K562 (cell line): ENCODE measurements at regions not wholly inside any gene's neighbourhood (a gene's known extent, or its start where the extent isn't known, plus 50 kb on each side); places are given as distances from the start of the nearest gene placed in this dataset.

Source experiments
- ATAC-seq: fragments of 200-7000 bp; cut with Tn5 transposase; 3 replicates; pipeline ENCODE4 v1.9.1; 2020; ENCODE audit warnings: moderate library complexity
- BruUV-seq: library from RNA; stranded (reverse); fragments of 400-500 nt; replicated peaks from 2 replicates; lab custom pipeline; 2021; lab: Mats Ljungman, UMichigan
- CTCF ChIA-PET: fragments of 300-600 bp; formaldehyde crosslinking; extraction: SDS; loops from one replicate; lab custom pipeline; 2021; ENCODE audit warnings: low intra/inter-chr PET ratio; lab: Yijun Ruan, JAX
- POLR2A ChIA-PET: fragments of 300-600, 350-650 bp; sonication (Branson Sonifier 250); formaldehyde crosslinking; extraction: SDS; loops from one replicate; lab custom pipeline; 2021; ENCODE audit warnings: antibody characterized with exemption, inconsistent platforms; lab: Yijun Ruan, JAX
- DNase-seq, 4 experiments: peaks; one replicate each; pipeline versions ENCODE4 v3.0.0 to v3.0.0-alpha.2; 2011 to 2018; ENCODE audit warnings: low spot score in 3 of 4, mixed read lengths in 3 of 4; ENCODE audit errors: extremely low read depth in 1 of 4
- FAIRE-seq: peaks from 2 replicates; lab custom pipeline; 2011; peaks lifted over from hg19 to GRCh38; lab: Jason Lieb, UNC
- H2AFZ ChIP-seq: 2 replicates; pipeline ENCODE4 v1.6.0; 2011; ENCODE audit warnings: low read depth, low read length, control low read depth, inconsistent platforms
- H3K27ac ChIP-seq: fragments of 200-600 bp; 3 replicates; pipeline ENCODE4 v1.8.0; 2011; ENCODE audit warnings: low read depth, mild to moderate bottlenecking, control low read depth, inconsistent platforms, low read length, moderate library complexity, mixed read lengths; ENCODE audit errors: extremely low read depth
- H3K27me3 ChIP-seq, 2 experiments: fragments of 300-600 bp in 1 of 2; 2 replicates in 1 of 2; 3 replicates in 1 of 2; pipeline versions ENCODE4 v1.6.0 to v1.8.0; 2011; ENCODE audit warnings: inconsistent platforms in 2 of 2, low read length in 2 of 2, mild to moderate bottlenecking in 1 of 2, mixed read lengths in 1 of 2, moderate library complexity in 1 of 2; ENCODE audit not compliant: control insufficient read depth in 2 of 2, insufficient read depth in 2 of 2
- H3K36me3 ChIP-seq: fragments of 300-600 bp; 3 replicates; pipeline ENCODE4 v1.8.0; 2011; ENCODE audit warnings: mild to moderate bottlenecking, low read length, inconsistent platforms; ENCODE audit not compliant: control insufficient read depth, insufficient read depth
- H3K4me1 ChIP-seq, 2 experiments: fragments of 200-600 bp in 1 of 2; replicated peaks in 1 of 2; 2 replicates in 1 of 2; 3 replicates in 1 of 2; pipeline versions ENCODE4 v1.5.1 to v1.8.0; 2011; ENCODE audit warnings: inconsistent platforms in 2 of 2, low read length in 2 of 2, mild to moderate bottlenecking in 1 of 2, mixed read lengths in 1 of 2, moderate library complexity in 1 of 2; ENCODE audit not compliant: control insufficient read depth in 2 of 2, insufficient read depth in 2 of 2
- H3K4me2 ChIP-seq: 2 replicates; pipeline ENCODE4 v1.6.1; 2011; ENCODE audit warnings: low read length, control low read depth, inconsistent platforms, mixed read lengths; ENCODE audit not compliant: insufficient read depth
- H3K4me3 ChIP-seq: fragments of 200-600 bp; sonication (generic), shearing (Covaris generic); 2 replicates; pipeline ENCODE4 v1.5.1; 2016; ENCODE audit warnings: control low read depth, inconsistent platforms
- H3K79me2 ChIP-seq: fragments of 200-600 bp; 3 replicates; pipeline ENCODE4 v1.8.0; 2011; ENCODE audit warnings: low read length, inconsistent platforms; ENCODE audit not compliant: control insufficient read depth, insufficient read depth
- H3K9ac ChIP-seq, 2 experiments: 2 replicates each; pipeline versions ENCODE4 v1.6.0 to v1.6.1; 2011; ENCODE audit warnings: low read depth in 2 of 2, low read length in 2 of 2, control low read depth in 1 of 2, inconsistent platforms in 1 of 2, mild to moderate bottlenecking in 1 of 2, mixed read lengths in 1 of 2; ENCODE audit not compliant: insufficient read depth in 1 of 2
- H3K9me1 ChIP-seq: one replicate; pipeline ENCODE4 v1.6.0; 2011; ENCODE audit warnings: inconsistent platforms, mild to moderate bottlenecking, low read length, moderate library complexity; ENCODE audit not compliant: control insufficient read depth, insufficient read depth
- H3K9me3 ChIP-seq: replicated peaks from 2 replicates; pipeline ENCODE4 v1.5.1; 2011; ENCODE audit warnings: low read depth, low read length, inconsistent platforms; ENCODE audit not compliant: control insufficient read depth, insufficient read depth
- H4K20me1 ChIP-seq: replicated peaks from 2 replicates; pipeline ENCODE4 v1.6.1; 2011; ENCODE audit warnings: low read length, inconsistent platforms, mixed read lengths; ENCODE audit not compliant: control insufficient read depth, insufficient read depth
- COPS2 ChIP-seq: fragments of 450-650 bp; conservative IDR thresholded peaks from 2 replicates; pipeline ENCODE4 v1.6.1; 2016; ENCODE audit warnings: mild to moderate bottlenecking, moderate library complexity
- GATAD2B ChIP-seq: fragments of 450-650 bp; IDR thresholded peaks from 2 replicates; pipeline ENCODE4 v1.6.1; 2017; ENCODE audit warnings: mild to moderate bottlenecking, borderline replicate concordance
- MECOM ChIP-seq: fragments of 250-450 bp; sonication (Bioruptor Pico); IDR thresholded peaks from 2 replicates; pipeline ENCODE4 v1.8.0; 2022; ENCODE audit warnings: inconsistent platforms
- NFE2 ChIP-seq: IDR thresholded peaks from 2 replicates; pipeline ENCODE4 v1.6.1; 2014; ENCODE audit warnings: antibody characterized with exemption, low read depth
- XRCC4 ChIP-seq: IDR thresholded peaks from one replicate; pipeline ENCODE4 v1.6.1; 2011; ENCODE audit not compliant: insufficient read depth, insufficient read length; ENCODE audit errors: extremely low read depth
- ZC3H4 ChIP-seq: sonication (generic); formaldehyde crosslinking; IDR thresholded peaks from 2 replicates; pipeline ENCODE4 v1.9.0; 2021; ENCODE audit warnings: missing genetic modification reagents, borderline replicate concordance
- ZNF282 ChIP-seq: sonication (generic); formaldehyde crosslinking; IDR thresholded peaks from 2 replicates; pipeline ENCODE4 v1.8.1; 2023; ENCODE audit warnings: missing genetic modification reagents
- WGBS: fragments of 100-300 bp; shearing (Covaris generic); methylation state at CpG from one replicate; pipeline ENCODE4 v1.1.6; 2016; ENCODE audit warnings: low coverage, mixed read lengths; ENCODE audit not compliant: insufficient coverage; ENCODE audit errors: missing lambda C conversion rate; 5-methylcytosine and 5-hydroxymethylcytosine counted together
- in situ Hi-C: fragments of 300-500 bp; cut with MboI; formaldehyde crosslinking; loops from 4 replicates; pipeline ENCODE4 v1.15.0; 2018; ENCODE audit warnings: inconsistent platforms, mixed read lengths
- intact Hi-C: fragments of 100-400 bp; cut with micrococcal nuclease; formaldehyde crosslinking; loops from 2 replicates; pipeline ENCODE4 v1.14.2; 2022
- TF ChIP-seq, protein P1 (sequence below): sonication (generic); formaldehyde crosslinking; IDR thresholded peaks from 2 replicates; pipeline ENCODE4 v1.8.0; 2022; ENCODE audit warnings: mild to moderate bottlenecking, low read depth, missing genetic modification reagents
- TF ChIP-seq, protein P2 (sequence below): sonication (generic); formaldehyde crosslinking; IDR thresholded peaks from 2 replicates; pipeline ENCODE4 v1.5.0; 2020; ENCODE audit warnings: missing genetic modification reagents

DNA sequence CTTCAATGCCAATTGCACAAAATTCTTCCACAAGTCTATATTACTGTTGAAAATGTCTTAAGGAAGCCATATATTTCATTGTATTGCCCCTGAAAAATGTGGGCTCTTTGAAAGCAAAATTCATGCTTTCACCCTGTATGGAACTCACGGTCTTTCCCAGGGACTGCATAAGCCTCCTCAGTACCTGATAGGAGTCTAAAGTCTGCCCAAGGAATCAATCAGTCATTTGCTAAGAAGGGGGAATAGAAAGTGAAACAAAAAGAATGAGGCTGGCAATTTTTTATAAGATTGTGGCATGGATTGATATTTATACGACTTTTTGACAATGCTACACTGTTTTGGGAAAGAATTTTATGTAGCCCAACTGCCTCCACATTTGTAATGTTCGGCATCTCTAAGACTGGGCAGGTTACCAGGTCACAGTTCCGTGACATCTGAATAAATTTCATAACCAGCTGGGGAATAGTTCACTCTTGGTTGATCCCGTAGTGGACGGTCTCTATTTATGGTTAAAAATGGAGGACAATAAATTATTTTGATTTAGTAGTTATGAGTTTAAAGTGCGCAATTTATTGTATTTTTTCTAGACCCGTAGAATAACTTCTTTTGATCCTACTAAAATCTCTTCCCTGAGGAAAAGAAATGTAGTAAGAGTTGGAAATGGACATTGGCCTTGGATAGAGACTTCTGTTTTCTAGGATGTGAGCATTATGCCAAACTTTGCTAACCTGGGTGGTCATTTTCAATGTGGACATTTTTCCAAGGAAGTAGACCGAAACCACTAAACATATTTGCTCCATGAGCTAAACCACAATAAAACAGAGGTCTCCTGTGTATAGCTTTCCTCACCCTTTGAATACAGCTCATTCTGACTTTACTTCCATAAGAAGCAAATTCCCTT, 1585.4 kb downstream of the EFNB2 start:
- no peak for DNase-seq
- Histone ChIP-seq H3K9ac (no peak overlapping the region), H3K79me2 (no peaks in the 10 kb centered on the region), H3K4me3 (no peak overlapping the region), H4K20me1 (no peaks in the 10 kb centered on the region), H3K36me3 (no peaks in the 10 kb centered on the region), H3K4me2 (no peak overlapping the region), H2AFZ (no peak overlapping the region), H3K27me3 (no peaks in the 10 kb centered on the region), H3K9me1 (no peaks in the 10 kb centered on the region), H3K9me3 (no peaks in the 10 kb centered on the region; the same call in 1 of the 2 replicates), H3K27ac (no peak overlapping the region), H3K4me1 (no peaks in the 10 kb centered on the region)
- FAIRE-seq, result no peak
- CTCF ChIA-PET, result no interaction called here
- no peak for ATAC-seq
- TF ChIP-seq ZC3H4 (CRISPR knock-in tag) (no peak), XRCC4 (no peak), ZNF282 (CRISPR knock-in tag) (no peak), COPS2 (no peak), GATAD2B (no peak), MECOM (no peak), NFE2 (no peak)
- TF ChIP-seq, protein P1, sequence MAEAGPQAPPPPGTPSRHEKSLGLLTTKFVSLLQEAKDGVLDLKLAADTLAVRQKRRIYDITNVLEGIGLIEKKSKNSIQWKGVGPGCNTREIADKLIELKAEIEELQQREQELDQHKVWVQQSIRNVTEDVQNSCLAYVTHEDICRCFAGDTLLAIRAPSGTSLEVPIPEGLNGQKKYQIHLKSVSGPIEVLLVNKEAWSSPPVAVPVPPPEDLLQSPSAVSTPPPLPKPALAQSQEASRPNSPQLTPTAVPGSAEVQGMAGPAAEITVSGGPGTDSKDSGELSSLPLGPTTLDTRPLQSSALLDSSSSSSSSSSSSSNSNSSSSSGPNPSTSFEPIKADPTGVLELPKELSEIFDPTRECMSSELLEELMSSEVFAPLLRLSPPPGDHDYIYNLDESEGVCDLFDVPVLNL (CRISPR knock-in tag), result no peak
- TF ChIP-seq, protein P2, sequence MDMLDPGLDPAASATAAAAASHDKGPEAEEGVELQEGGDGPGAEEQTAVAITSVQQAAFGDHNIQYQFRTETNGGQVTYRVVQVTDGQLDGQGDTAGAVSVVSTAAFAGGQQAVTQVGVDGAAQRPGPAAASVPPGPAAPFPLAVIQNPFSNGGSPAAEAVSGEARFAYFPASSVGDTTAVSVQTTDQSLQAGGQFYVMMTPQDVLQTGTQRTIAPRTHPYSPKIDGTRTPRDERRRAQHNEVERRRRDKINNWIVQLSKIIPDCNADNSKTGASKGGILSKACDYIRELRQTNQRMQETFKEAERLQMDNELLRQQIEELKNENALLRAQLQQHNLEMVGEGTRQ (CRISPR knock-in tag), result no peak
- BruUV-seq, result no TSS peak
- 0% methylated on average over 9 of the region's 9 CpGs for WGBS
- POLR2A ChIA-PET, result no interaction called here
- in situ Hi-C loops (no loop called here), intact Hi-C loops (no loop called here)
